Prostate gland (tissue), 2 donors: ENCODE measurements at regions not wholly inside any gene's neighbourhood (a gene's known extent, or its start where the extent isn't known, plus 50 kb on each side); places are given as distances from the start of the nearest gene placed in this dataset.

Experiments used
- DNase-seq: peaks from one replicate; pipeline ENCODE4 v3.0.0-alpha.2; 2019; ENCODE audit warnings: low spot score
- H3K27ac ChIP-seq, 2 donors: fragments of 200-600 bp; sonication (generic); 2 replicates each; pipeline ENCODE4 v1.5.1; 2017 to 2019
- H3K27me3 ChIP-seq: fragments of 200-600 bp; sonication (generic); replicated peaks from 2 replicates; pipeline ENCODE4 v1.5.1; 2019; ENCODE audit not compliant: insufficient read depth
- H3K36me3 ChIP-seq, 2 donors: fragments of 200-600 bp; sonication (generic); 1 replicate in 1 of 2; 2 replicates in 1 of 2; pipeline versions ENCODE4 v1.5.1 to v1.8.1; 2017 to 2019
- H3K4me1 ChIP-seq: fragments of 200-600 bp; sonication (generic); replicated peaks from 2 replicates; pipeline ENCODE4 v1.5.1; 2019
- H3K4me3 ChIP-seq, 2 donors: fragments of 200-600 bp; sonication (generic); 2 replicates each; pipeline ENCODE4 v1.5.1; 2017 to 2019
- H3K9me3 ChIP-seq: fragments of 200-600 bp; sonication (generic); 2 replicates; pipeline ENCODE4 v1.5.1; 2017
- POLR2A ChIP-seq: fragments of 450-650 bp; IDR thresholded peaks from one replicate; pipeline ENCODE4 v1.6.1; 2016; ENCODE audit warnings: antibody characterized with exemption, mild to moderate bottlenecking
- POLR2AphosphoS5 ChIP-seq: sonication (generic); formaldehyde crosslinking; IDR thresholded peaks from one replicate; pipeline ENCODE4 v1.6.1; 2017; ENCODE audit warnings: antibody characterized with exemption
- WGBS: methylation state at CpG from one replicate; pipeline ENCODE4 v1.1.5; 2018; 5-methylcytosine and 5-hydroxymethylcytosine counted together
- intact Hi-C: fragments of 100-400 bp; cut with DNase I; formaldehyde crosslinking; loops from one replicate; pipeline ENCODE4 v1.14.2; 2022
- TF ChIP-seq, protein P1 (sequence below), 4 experiments: fragments of 200-600 bp in 2 of 4; fragments of 450-650 bp in 2 of 4; sonication (generic) in 2 of 4; IDR thresholded peaks; 1 replicate in 3 of 4; 2 replicates in 1 of 4; pipeline ENCODE4 v1.5.1; 2016 to 2019; ENCODE audit warnings: antibody characterized with exemption in 4 of 4, mild to moderate bottlenecking in 2 of 4, moderate library complexity in 2 of 4

DNA sequence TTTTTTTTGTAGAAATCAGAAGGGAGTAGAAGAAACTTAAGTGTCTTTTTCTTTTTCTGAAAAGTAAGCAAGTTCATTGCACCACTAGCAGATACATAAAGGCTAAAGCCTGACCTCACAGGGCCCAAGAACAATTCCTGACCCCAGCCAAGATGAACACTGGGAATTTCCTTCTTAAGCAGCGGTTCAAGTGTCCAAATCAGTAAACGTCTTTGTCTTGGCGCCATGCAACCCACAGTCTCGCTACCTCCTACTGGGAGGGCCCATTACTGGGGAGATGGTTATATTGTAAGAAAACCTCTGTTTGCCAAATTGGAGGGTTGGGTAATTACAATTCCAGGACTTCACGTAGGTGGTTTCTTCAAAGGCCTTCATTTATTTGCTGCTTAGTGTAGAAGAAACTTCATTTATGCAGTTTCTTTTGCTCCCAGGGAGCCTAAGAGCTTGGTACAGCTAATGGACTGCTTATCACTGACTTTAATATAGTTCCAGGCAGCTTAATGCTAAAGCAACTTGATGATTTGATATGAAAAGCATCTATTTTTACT, 58.3 kb upstream of the ADRB1 start:
- no peak overlapping the region for H3K27ac ChIP-seq
- WGBS: 91% methylated on average over 5 of the region's 5 CpGs
- no peak for TF ChIP-seq POLR2AphosphoS5
- TF ChIP-seq, protein P1, sequence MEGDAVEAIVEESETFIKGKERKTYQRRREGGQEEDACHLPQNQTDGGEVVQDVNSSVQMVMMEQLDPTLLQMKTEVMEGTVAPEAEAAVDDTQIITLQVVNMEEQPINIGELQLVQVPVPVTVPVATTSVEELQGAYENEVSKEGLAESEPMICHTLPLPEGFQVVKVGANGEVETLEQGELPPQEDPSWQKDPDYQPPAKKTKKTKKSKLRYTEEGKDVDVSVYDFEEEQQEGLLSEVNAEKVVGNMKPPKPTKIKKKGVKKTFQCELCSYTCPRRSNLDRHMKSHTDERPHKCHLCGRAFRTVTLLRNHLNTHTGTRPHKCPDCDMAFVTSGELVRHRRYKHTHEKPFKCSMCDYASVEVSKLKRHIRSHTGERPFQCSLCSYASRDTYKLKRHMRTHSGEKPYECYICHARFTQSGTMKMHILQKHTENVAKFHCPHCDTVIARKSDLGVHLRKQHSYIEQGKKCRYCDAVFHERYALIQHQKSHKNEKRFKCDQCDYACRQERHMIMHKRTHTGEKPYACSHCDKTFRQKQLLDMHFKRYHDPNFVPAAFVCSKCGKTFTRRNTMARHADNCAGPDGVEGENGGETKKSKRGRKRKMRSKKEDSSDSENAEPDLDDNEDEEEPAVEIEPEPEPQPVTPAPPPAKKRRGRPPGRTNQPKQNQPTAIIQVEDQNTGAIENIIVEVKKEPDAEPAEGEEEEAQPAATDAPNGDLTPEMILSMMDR (IDR thresholded peaks at IDR 0.05): no peak
- no peak for TF ChIP-seq POLR2A
- H3K9me3 ChIP-seq: no peaks in the 10 kb centered on the region
- intact Hi-C loops: no loop called here
- peaks cover 4% of the 10 kb centered on the region for H3K4me1 ChIP-seq
- no peak for DNase-seq
- no peaks in the 10 kb centered on the region for H3K36me3 ChIP-seq
- H3K27me3 ChIP-seq: no peaks in the 10 kb centered on the region
- H3K4me3 ChIP-seq: no peak overlapping the region

DNA sequence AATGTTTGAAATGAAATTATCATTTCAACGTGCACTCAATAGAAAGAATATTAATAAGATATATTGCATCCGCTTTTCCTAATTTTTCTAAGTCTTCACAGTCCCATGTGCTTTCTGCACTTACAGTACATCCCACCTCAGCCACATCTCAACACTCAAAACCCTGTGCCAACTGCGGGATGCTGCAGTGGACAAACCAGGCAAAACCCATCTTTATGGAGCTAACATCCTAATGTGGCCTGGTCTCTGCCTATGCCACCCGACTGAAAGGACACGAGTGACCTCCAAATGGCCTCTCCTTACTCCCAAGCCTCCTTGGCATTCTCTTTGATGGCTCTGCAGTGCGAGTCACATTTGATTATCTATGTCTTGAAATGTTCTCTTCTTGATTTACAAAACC, 57.4 kb upstream of the ADRB1 start:
- Histone ChIP-seq H3K27ac (no peak overlapping the region), H3K4me1 (peaks cover 4% of the 10 kb centered on the region), H3K36me3 (no peaks in the 10 kb centered on the region), H3K9me3 (no peaks in the 10 kb centered on the region), H3K27me3 (no peaks in the 10 kb centered on the region), H3K4me3 (no peak overlapping the region)
- intact Hi-C loops: no loop called here
- TF ChIP-seq, protein P1 (IDR thresholded peaks at IDR 0.05): no peak
- no peak for TF ChIP-seq POLR2AphosphoS5
- TF ChIP-seq POLR2A: no peak
- WGBS: 95% methylated on average over 6 of the region's 6 CpGs
- DNase-seq: no peak

DNA sequence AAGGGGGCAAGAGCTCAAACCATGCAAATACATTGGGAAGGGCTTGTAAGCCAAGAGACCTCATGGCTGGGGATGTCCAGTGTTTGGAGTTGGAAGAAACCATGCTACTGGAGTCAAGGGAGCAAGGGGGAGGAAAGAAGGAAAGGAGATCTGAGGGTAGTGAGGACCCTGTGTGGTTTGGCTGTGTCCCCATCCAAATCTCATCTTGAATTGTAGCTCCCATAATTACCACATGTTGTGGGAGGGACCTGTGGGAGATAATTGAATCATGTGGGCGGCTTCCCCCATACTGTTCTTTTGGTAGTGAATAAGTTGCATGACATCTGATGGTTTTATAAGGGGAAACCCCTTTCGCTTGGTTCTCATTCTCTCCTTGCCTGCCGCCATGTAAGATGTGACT, 56.5 kb upstream of the ADRB1 start:
- TF ChIP-seq, protein P1 (IDR thresholded peaks at IDR 0.05): no peak
- TF ChIP-seq POLR2A (no peak), POLR2AphosphoS5 (no peak)
- H3K4me3 ChIP-seq: no peak overlapping the region
- no peaks in the 10 kb centered on the region for H3K27me3 ChIP-seq
- peaks cover 4% of the 10 kb centered on the region for H3K4me1 ChIP-seq
- WGBS: 92% methylated on average over 3 of the region's 3 CpGs
- no peaks in the 10 kb centered on the region for H3K36me3 ChIP-seq
- intact Hi-C loops: no loop called here
- DNase-seq: no peak
- no peak overlapping the region for H3K27ac ChIP-seq
- no peaks in the 10 kb centered on the region for H3K9me3 ChIP-seq

DNA sequence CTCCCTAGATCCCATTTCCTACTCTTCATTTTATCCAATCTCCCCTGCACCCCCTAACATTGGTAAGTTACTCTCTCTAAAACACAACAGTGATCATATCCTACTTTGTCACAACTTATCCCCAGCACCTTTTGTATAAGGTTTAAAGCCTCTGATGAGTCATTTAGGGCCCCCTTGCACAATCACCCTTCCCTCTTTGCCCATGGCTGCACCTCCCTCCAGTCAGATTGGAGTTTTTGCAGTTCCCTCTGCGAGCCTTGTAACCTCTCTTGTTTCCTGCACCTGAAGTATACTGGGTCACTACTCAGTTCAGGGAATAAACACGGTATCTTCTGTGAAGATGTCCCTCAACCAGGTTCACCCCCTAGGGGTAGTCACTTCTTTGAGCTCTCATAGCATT, 55.9 kb upstream of the ADRB1 start:
- intact Hi-C loops: no loop called here
- no peak for DNase-seq
- Histone ChIP-seq H3K27me3 (no peaks in the 10 kb centered on the region), H3K4me3 (no peak overlapping the region), H3K27ac (no peak overlapping the region), H3K4me1 (peaks cover 4% of the 10 kb centered on the region), H3K9me3 (no peaks in the 10 kb centered on the region), H3K36me3 (no peaks in the 10 kb centered on the region)
- WGBS: 95% methylated on average over 2 of the region's 2 CpGs
- TF ChIP-seq, protein P1 (IDR thresholded peaks at IDR 0.05): no peak
- TF ChIP-seq POLR2A (no peak), POLR2AphosphoS5 (no peak)

DNA sequence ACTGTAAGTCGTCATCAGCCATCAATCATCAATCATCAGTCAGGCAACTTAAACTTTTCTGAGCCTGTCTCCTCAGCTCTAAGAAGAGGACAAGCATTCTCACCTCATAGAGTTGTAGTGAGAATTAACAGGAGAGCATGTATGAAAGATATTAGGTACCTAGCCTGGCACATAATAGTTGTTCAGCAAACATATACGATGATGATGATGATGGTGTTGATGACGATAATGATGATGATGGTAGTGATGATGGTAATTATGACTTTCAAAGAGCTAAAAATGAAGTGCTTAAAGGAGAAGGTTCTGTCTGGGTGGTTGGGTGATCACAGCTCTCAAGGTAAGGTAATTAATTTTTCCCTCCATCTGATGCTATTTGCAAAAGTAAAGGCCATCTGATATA, 55.1 kb upstream of the ADRB1 start:
- H3K27ac ChIP-seq: no peak overlapping the region
- H3K36me3 ChIP-seq: no peaks in the 10 kb centered on the region
- DNase-seq: no peak
- no peaks in the 10 kb centered on the region for H3K4me1 ChIP-seq
- no peak overlapping the region for H3K4me3 ChIP-seq
- 93% methylated on average over 3 of the region's 3 CpGs for WGBS
- no peaks in the 10 kb centered on the region for H3K9me3 ChIP-seq
- TF ChIP-seq POLR2AphosphoS5 (no peak), POLR2A (no peak)
- TF ChIP-seq, protein P1 (IDR thresholded peaks at IDR 0.05): no peak
- intact Hi-C loops: no loop called here
- H3K27me3 ChIP-seq: no peaks in the 10 kb centered on the region
